ENCODE measurements at regions not wholly inside any gene's neighbourhood (a gene's known extent, or its start where the extent isn't known, plus 50 kb on each side); places are given as distances from the start of the nearest gene placed in this dataset.
"Not testable (repeated sequence)": the region's sequence is repeated elsewhere in the genome, so short reads cannot be mapped to it uniquely, and the experiment has no call there.

DNA sequence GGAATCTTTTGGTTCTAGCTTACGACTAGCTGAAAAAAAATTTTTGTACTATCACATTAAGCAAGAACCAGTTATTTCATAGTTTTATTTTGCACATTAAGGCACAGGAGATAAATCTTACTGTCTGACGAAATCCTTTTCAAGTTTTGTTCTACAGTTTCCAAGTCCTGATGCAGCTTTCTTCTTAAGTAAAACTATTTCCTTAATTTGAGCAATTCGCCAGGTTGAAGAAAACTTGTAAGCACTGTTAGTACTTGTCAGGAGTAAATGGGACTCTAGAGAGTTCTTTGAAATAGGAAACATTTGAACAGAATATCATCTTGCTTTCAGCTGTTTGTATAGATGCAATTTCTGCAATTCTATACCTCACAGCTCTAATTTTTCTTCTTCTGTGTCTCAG, 318.8 kb upstream of the ELAVL2 start:
- Histone ChIP-seq H3K27me3 (no peaks in the 10 kb centered on the region), H3K9me3 (no peaks in the 10 kb centered on the region), H3K27ac (no peak overlapping the region), H3K4me1 (no peaks in the 10 kb centered on the region), H3K4me3 (no peak overlapping the region), H3K36me3 (no peaks in the 10 kb centered on the region)
- DNase-seq: no peak
- intact Hi-C loops (cut with DNase I; ENCODE audit: low total_unique reads): no loop called here
- 72 to 86% (median 82%) methylated on average over 3 of the region's 3 CpGs for WGBS, 5 donors
- TF ChIP-seq EP300 (IDR thresholded peaks at IDR 0.05): no peak
- TF ChIP-seq POLR2AphosphoS5 (IDR thresholded peaks at IDR 0.05): no peak
- TF ChIP-seq POLR2A (IDR thresholded peaks at IDR 0.05): no peak
- TF ChIP-seq CTCF (IDR thresholded peaks at IDR 0.05): no peak

GRCh38 chr9:24135072-24135471, 309.0 kb upstream of the ELAVL2 start:
- intact Hi-C loops (cut with DNase I; ENCODE audit: low total_unique reads); H3K4me1 ChIP-seq; H3K4me3 ChIP-seq; H3K27ac ChIP-seq; DNase-seq; H3K27me3 ChIP-seq; H3K36me3 ChIP-seq: not testable (repeated sequence)
- 89 to 98% (median 95%) methylated on average over 6 to 29 of the region's 29 CpGs for WGBS, 5 donors
- peaks cover 0 to 23% (median 16%) of the 10 kb centered on the region in 4 donors for H3K9me3 ChIP-seq

DNA sequence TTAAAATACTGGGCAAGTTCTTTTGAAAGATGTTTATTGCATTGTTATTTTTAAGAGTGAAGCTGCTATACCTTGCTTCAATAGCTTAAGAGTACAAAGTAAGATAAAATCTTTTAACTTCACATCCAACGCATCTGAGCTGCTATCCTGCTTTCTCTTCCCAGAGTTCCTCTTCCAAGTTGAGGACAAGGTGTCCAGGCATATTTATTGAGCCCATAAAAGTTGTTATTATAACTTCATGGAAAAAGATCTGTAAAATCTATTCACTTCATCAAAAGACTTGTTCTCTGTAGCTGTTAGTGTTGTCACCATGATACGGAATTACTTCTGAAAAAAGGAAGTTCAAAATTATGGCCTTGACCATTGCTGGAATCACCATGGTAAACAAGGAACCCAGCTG, 306.2 kb upstream of the ELAVL2 start:
- Histone ChIP-seq H3K27me3 (no peaks in the 10 kb centered on the region), H3K27ac (no peak overlapping the region), H3K4me3 (no peak overlapping the region), H3K36me3 (no peaks in the 10 kb centered on the region), H3K9me3 (peaks cover 0 to 24% (median 20%) of the 10 kb centered on the region in 4 donors), H3K4me1 (no peaks in the 10 kb centered on the region)
- intact Hi-C loops (cut with DNase I; ENCODE audit: low total_unique reads): no loop called here
- TF ChIP-seq CTCF (IDR thresholded peaks at IDR 0.05): no peak
- no peak for TF ChIP-seq POLR2AphosphoS5 (IDR thresholded peaks at IDR 0.05)
- no peak for TF ChIP-seq POLR2A (IDR thresholded peaks at IDR 0.05)
- no peak for TF ChIP-seq EP300 (IDR thresholded peaks at IDR 0.05)
- 61 to 87% (median 81%) methylated on average over 2 of the region's 2 CpGs for WGBS, 5 donors
- DNase-seq: no peak

DNA sequence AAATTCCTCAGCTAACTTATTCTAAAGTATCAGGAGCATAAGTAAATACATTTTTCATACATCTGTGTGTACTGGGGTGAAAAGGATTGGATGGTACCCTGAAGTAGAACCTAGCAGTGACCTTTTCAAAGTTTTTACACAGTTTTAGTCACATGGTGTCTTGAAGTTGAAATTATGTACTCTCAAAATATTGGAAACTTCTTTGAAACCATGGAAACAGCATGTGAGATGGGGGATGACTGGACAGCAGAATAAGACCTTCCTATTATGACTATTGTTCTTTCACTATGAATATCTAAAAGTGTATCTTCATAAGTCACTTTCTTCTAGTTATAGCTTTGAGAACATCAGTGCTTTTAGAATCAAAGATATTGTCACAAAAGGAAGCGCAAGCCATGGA, 301.5 kb upstream of the ELAVL2 start:
- H3K27ac ChIP-seq: no peak overlapping the region
- H3K9me3 ChIP-seq: peaks cover 0 to 9% (median 0%) of the 10 kb centered on the region in 4 donors
- 61 to 81% (median 78%) methylated on average over 1 of the region's 1 CpG for WGBS, 5 donors
- DNase-seq: no peak
- H3K4me3 ChIP-seq: no peak overlapping the region
- intact Hi-C loops (cut with DNase I; ENCODE audit: low total_unique reads): no loop called here
- H3K36me3 ChIP-seq: no peaks in the 10 kb centered on the region
- H3K27me3 ChIP-seq: no peaks in the 10 kb centered on the region
- TF ChIP-seq CTCF (IDR thresholded peaks at IDR 0.05): no peak
- no peak for TF ChIP-seq EP300 (IDR thresholded peaks at IDR 0.05)
- no peak for TF ChIP-seq POLR2A (IDR thresholded peaks at IDR 0.05)
- TF ChIP-seq POLR2AphosphoS5 (IDR thresholded peaks at IDR 0.05): no peak
- H3K4me1 ChIP-seq: no peaks in the 10 kb centered on the region

- Histone ChIP-seq H3K4me3 (no peak overlapping the region), H3K27me3 (no peaks in the 10 kb centered on the region), H3K36me3 (no peaks in the 10 kb centered on the region), H3K4me1 (no peaks in the 10 kb centered on the region), H3K9me3 (peaks cover 0 to 12% (median 0%) of the 10 kb centered on the region in 4 donors), H3K27ac (no peak overlapping the region)
- intact Hi-C loops (cut with DNase I; ENCODE audit: low total_unique reads): no loop called here
- no peak for DNase-seq
- WGBS, 5 donors: 71 to 87% (median 79%) methylated on average over 5 of the region's 5 CpGs
- TF ChIP-seq POLR2A (IDR thresholded peaks at IDR 0.05): no peak
- TF ChIP-seq POLR2AphosphoS5 (IDR thresholded peaks at IDR 0.05): no peak
- no peak for TF ChIP-seq EP300 (IDR thresholded peaks at IDR 0.05)
- no peak for TF ChIP-seq CTCF (IDR thresholded peaks at IDR 0.05)
These were observed 292.1 kb upstream of the ELAVL2 start for GRCh38 chr9:24118190-24118589.

Data from stomach (tissue), 8 donors.